K562 (cell line): ENCODE measurements at regions not wholly inside any gene's neighbourhood (a gene's known extent, or its start where the extent isn't known, plus 50 kb on each side); places are given as distances from the start of the nearest gene placed in this dataset.

ENCODE experiments used
- ATAC-seq: fragments of 200-7000 bp; cut with Tn5 transposase; 3 replicates; pipeline ENCODE4 v1.9.1; 2020; ENCODE audit warnings: moderate library complexity
- BruUV-seq: library from RNA; stranded (reverse); fragments of 400-500 nt; replicated peaks from 2 replicates; lab custom pipeline; 2021; lab: Mats Ljungman, UMichigan
- CTCF ChIA-PET: fragments of 300-600 bp; formaldehyde crosslinking; extraction: SDS; loops from one replicate; lab custom pipeline; 2021; ENCODE audit warnings: low intra/inter-chr PET ratio; lab: Yijun Ruan, JAX
- POLR2A ChIA-PET: fragments of 300-600, 350-650 bp; sonication (Branson Sonifier 250); formaldehyde crosslinking; extraction: SDS; loops from one replicate; lab custom pipeline; 2021; ENCODE audit warnings: antibody characterized with exemption, inconsistent platforms; lab: Yijun Ruan, JAX
- DNase-seq, 4 experiments: peaks; one replicate each; pipeline versions ENCODE4 v3.0.0 to v3.0.0-alpha.2; 2011 to 2018; ENCODE audit warnings: low spot score in 3 of 4, mixed read lengths in 3 of 4; ENCODE audit errors: extremely low read depth in 1 of 4
- FAIRE-seq: peaks from 2 replicates; lab custom pipeline; 2011; peaks lifted over from hg19 to GRCh38; lab: Jason Lieb, UNC
- H2AFZ ChIP-seq: 2 replicates; pipeline ENCODE4 v1.6.0; 2011; ENCODE audit warnings: low read depth, low read length, control low read depth, inconsistent platforms
- H3K27ac ChIP-seq: fragments of 200-600 bp; 3 replicates; pipeline ENCODE4 v1.8.0; 2011; ENCODE audit warnings: low read depth, mild to moderate bottlenecking, control low read depth, inconsistent platforms, low read length, moderate library complexity, mixed read lengths; ENCODE audit errors: extremely low read depth
- H3K27me3 ChIP-seq, 2 experiments: fragments of 300-600 bp in 1 of 2; 2 replicates in 1 of 2; 3 replicates in 1 of 2; pipeline versions ENCODE4 v1.6.0 to v1.8.0; 2011; ENCODE audit warnings: inconsistent platforms in 2 of 2, low read length in 2 of 2, mild to moderate bottlenecking in 1 of 2, mixed read lengths in 1 of 2, moderate library complexity in 1 of 2; ENCODE audit not compliant: control insufficient read depth in 2 of 2, insufficient read depth in 2 of 2
- H3K36me3 ChIP-seq: fragments of 300-600 bp; 3 replicates; pipeline ENCODE4 v1.8.0; 2011; ENCODE audit warnings: mild to moderate bottlenecking, low read length, inconsistent platforms; ENCODE audit not compliant: control insufficient read depth, insufficient read depth
- H3K4me1 ChIP-seq, 2 experiments: fragments of 200-600 bp in 1 of 2; replicated peaks in 1 of 2; 2 replicates in 1 of 2; 3 replicates in 1 of 2; pipeline versions ENCODE4 v1.5.1 to v1.8.0; 2011; ENCODE audit warnings: inconsistent platforms in 2 of 2, low read length in 2 of 2, mild to moderate bottlenecking in 1 of 2, mixed read lengths in 1 of 2, moderate library complexity in 1 of 2; ENCODE audit not compliant: control insufficient read depth in 2 of 2, insufficient read depth in 2 of 2
- H3K4me2 ChIP-seq: 2 replicates; pipeline ENCODE4 v1.6.1; 2011; ENCODE audit warnings: low read length, control low read depth, inconsistent platforms, mixed read lengths; ENCODE audit not compliant: insufficient read depth
- H3K4me3 ChIP-seq: fragments of 200-600 bp; sonication (generic), shearing (Covaris generic); 2 replicates; pipeline ENCODE4 v1.5.1; 2016; ENCODE audit warnings: control low read depth, inconsistent platforms
- H3K79me2 ChIP-seq: fragments of 200-600 bp; 3 replicates; pipeline ENCODE4 v1.8.0; 2011; ENCODE audit warnings: low read length, inconsistent platforms; ENCODE audit not compliant: control insufficient read depth, insufficient read depth
- H3K9ac ChIP-seq, 2 experiments: 2 replicates each; pipeline versions ENCODE4 v1.6.0 to v1.6.1; 2011; ENCODE audit warnings: low read depth in 2 of 2, low read length in 2 of 2, control low read depth in 1 of 2, inconsistent platforms in 1 of 2, mild to moderate bottlenecking in 1 of 2, mixed read lengths in 1 of 2; ENCODE audit not compliant: insufficient read depth in 1 of 2
- H3K9me1 ChIP-seq: one replicate; pipeline ENCODE4 v1.6.0; 2011; ENCODE audit warnings: inconsistent platforms, mild to moderate bottlenecking, low read length, moderate library complexity; ENCODE audit not compliant: control insufficient read depth, insufficient read depth
- H3K9me3 ChIP-seq: replicated peaks from 2 replicates; pipeline ENCODE4 v1.5.1; 2011; ENCODE audit warnings: low read depth, low read length, inconsistent platforms; ENCODE audit not compliant: control insufficient read depth, insufficient read depth
- H4K20me1 ChIP-seq: replicated peaks from 2 replicates; pipeline ENCODE4 v1.6.1; 2011; ENCODE audit warnings: low read length, inconsistent platforms, mixed read lengths; ENCODE audit not compliant: control insufficient read depth, insufficient read depth
- YBX1 ChIP-seq: fragments of 450-650 bp; IDR thresholded peaks from 2 replicates; pipeline ENCODE4 v1.7.1; 2016; ENCODE audit warnings: mild to moderate bottlenecking
- ZNF318 ChIP-seq, 2 experiments: fragments of 450-650 bp; IDR thresholded peaks; 2 replicates each; pipeline ENCODE4 v1.6.1; 2016; ENCODE audit warnings: mild to moderate bottlenecking in 2 of 2, borderline replicate concordance in 1 of 2, low read depth in 1 of 2, moderate library complexity in 1 of 2
- WGBS: fragments of 100-300 bp; shearing (Covaris generic); methylation state at CpG from one replicate; pipeline ENCODE4 v1.1.6; 2016; ENCODE audit warnings: low coverage, mixed read lengths; ENCODE audit not compliant: insufficient coverage; ENCODE audit errors: missing lambda C conversion rate; 5-methylcytosine and 5-hydroxymethylcytosine counted together
- in situ Hi-C: fragments of 300-500 bp; cut with MboI; formaldehyde crosslinking; loops from 4 replicates; pipeline ENCODE4 v1.15.0; 2018; ENCODE audit warnings: inconsistent platforms, mixed read lengths
- intact Hi-C: fragments of 100-400 bp; cut with micrococcal nuclease; formaldehyde crosslinking; loops from 2 replicates; pipeline ENCODE4 v1.14.2; 2022

- TF ChIP-seq ZNF318 (IDR thresholded peaks at IDR 0.05; ENCODE audit: borderline replicate concordance in 1 of 2, low read depth in 1 of 2) = no peak
Measured at GRCh38 chr14:54339771-54340170, 57.0 kb upstream of the CDKN3 start (continued).

GRCh38 chr14:54342806-54343205 is 54.0 kb upstream of the CDKN3 start:
- Histone ChIP-seq H3K4me3 (no peak overlapping the region), H3K9me1 (no peaks in the 10 kb centered on the region), H3K27ac (no peak overlapping the region), H4K20me1 (no peaks in the 10 kb centered on the region), H3K27me3 (no peaks in the 10 kb centered on the region), H3K9ac (no peak overlapping the region), H3K9me3 (no peaks in the 10 kb centered on the region), H3K79me2 (no peaks in the 10 kb centered on the region), H3K36me3 (no peaks in the 10 kb centered on the region), H2AFZ (0 out of 2 replicates have a peak overlapping the region, but pooled peaks have one; percentile 68), H3K4me1 (peaks cover 0 to 5% of the 10 kb centered on the region in 2 experiments; a peak in 4 of 5 replicates), H3K4me2 (no peak overlapping the region)
- DNase-seq (no peak), FAIRE-seq (no peak), ATAC-seq (no peak)
- intact Hi-C loops = no loop called here
- CTCF ChIA-PET = no interaction called here
- WGBS = 80% methylated on average over 3 of the region's 3 CpGs
- in situ Hi-C loops = loop anchor here (25.0 kb wide), 1 partner anchor 1531 kb away; no protein-coding TSS in a partner anchor
- no TSS peak for BruUV-seq
- POLR2A ChIA-PET = no interaction called here
- no peak for TF ChIP-seq YBX1
